Neural crest cell (in vitro differentiated cells): ENCODE measurements at regions not wholly inside any gene's neighbourhood (a gene's known extent, or its start where the extent isn't known, plus 50 kb on each side); places are given as distances from the start of the nearest gene placed in this dataset.

ENCODE experiments used
- DNase-seq: peaks from one replicate; pipeline ENCODE4 v3.0.0; 2021; ENCODE audit warnings: low read depth, mixed read lengths, low spot score
- H3K27ac Mint-ChIP-seq: one replicate; pipeline ENCODE4 v1.8.0; 2021; ENCODE audit warnings: mild to moderate bottlenecking, mixed read lengths; ENCODE audit not compliant: unreplicated experiment
- H3K27me3 Mint-ChIP-seq: 2 replicates; pipeline ENCODE4 v1.8.0; 2021; ENCODE audit warnings: low read depth, mild to moderate bottlenecking, mixed read lengths
- H3K36me3 Mint-ChIP-seq: 2 replicates; pipeline ENCODE4 v1.8.0; 2021; ENCODE audit warnings: low read depth, mild to moderate bottlenecking, mixed read lengths
- H3K4me1 Mint-ChIP-seq: 2 replicates; pipeline ENCODE4 v1.8.0; 2021; ENCODE audit warnings: mixed read lengths
- H3K4me3 Mint-ChIP-seq: one replicate; pipeline ENCODE4 v1.8.0; 2021; ENCODE audit warnings: mild to moderate bottlenecking, mixed read lengths
- H3K9me3 Mint-ChIP-seq: 2 replicates; pipeline ENCODE4 v1.8.0; 2021; ENCODE audit warnings: mixed read lengths
- TF ChIP-seq, protein P1 (sequence below): fragments of 200-600 bp; sonication (generic); conservative IDR thresholded peaks from 2 replicates; pipeline ENCODE4 v1.5.0; 2021; ENCODE audit warnings: antibody characterized with exemption, mild to moderate bottlenecking

DNA sequence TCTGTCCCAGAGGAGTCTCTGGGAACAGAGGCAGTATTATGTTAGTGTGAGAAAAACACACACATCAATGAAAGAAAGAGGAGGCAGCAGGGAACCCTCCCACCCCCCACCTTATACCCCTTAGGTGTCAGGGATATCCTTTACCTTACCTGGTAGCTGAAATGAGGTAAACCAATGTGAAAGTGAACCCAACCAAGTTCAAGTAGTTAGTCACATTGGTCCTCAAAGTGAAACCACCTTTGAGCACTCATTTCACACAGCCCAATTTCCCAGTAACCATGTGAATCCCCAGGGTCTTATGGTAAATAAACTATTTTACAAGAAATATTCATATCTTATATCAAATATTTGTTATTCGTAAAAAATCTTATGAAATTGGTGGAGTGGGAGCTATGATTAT is 377.8 kb downstream of the LRATD1 start:
- no peak for DNase-seq
- Mint-ChIP-seq H3K9me3 (peaks cover 11% of the 10 kb centered on the region), H3K4me3 (no peak overlapping the region), H3K36me3 (no peaks in the 10 kb centered on the region), H3K27ac (no peak overlapping the region), H3K4me1 (no peaks in the 10 kb centered on the region), H3K27me3 (no peaks in the 10 kb centered on the region)
- TF ChIP-seq, protein P1, sequence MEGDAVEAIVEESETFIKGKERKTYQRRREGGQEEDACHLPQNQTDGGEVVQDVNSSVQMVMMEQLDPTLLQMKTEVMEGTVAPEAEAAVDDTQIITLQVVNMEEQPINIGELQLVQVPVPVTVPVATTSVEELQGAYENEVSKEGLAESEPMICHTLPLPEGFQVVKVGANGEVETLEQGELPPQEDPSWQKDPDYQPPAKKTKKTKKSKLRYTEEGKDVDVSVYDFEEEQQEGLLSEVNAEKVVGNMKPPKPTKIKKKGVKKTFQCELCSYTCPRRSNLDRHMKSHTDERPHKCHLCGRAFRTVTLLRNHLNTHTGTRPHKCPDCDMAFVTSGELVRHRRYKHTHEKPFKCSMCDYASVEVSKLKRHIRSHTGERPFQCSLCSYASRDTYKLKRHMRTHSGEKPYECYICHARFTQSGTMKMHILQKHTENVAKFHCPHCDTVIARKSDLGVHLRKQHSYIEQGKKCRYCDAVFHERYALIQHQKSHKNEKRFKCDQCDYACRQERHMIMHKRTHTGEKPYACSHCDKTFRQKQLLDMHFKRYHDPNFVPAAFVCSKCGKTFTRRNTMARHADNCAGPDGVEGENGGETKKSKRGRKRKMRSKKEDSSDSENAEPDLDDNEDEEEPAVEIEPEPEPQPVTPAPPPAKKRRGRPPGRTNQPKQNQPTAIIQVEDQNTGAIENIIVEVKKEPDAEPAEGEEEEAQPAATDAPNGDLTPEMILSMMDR, result no peak

DNA sequence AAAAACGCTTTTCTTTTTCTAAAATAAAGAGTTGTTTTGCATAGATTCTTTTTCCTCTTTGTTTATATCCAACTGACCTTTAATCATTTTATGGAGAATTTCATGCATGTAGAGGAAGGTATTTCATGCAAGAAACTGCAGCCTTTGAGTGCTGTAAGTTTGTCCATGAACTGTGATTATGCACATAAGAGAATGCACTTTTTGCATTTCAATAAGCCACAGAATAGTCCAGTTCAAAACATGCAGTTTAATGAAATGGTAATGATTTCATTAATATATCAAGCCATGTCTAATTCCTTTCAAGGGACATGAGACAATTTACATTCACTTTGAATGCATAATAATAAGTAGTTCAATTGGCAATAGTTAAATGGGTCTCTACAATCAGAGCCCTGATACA is 386.3 kb downstream of the LRATD1 start:
- no peak overlapping the region for H3K4me3 Mint-ChIP-seq
- H3K27me3 Mint-ChIP-seq, result no peaks in the 10 kb centered on the region
- TF ChIP-seq, protein P1, result no peak

DNA sequence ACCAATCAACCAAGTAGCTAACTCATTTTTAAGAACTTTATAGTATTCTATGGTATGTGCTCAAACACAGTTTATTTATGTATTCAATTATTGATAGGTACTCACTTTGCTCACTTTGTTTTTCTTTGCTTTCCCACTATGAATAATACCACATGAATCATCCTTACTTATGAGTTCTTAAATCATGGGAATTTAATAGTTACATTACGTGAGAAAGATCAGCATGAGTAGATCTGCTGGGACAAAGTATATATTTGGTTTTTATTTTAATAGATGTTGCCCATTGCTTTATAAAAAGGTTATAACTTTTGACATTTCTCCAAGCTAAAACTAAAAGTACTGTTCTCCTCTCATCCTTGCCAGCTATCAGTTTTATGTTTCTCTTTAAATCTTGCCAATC is 390.7 kb downstream of the LRATD1 start:
- Mint-ChIP-seq H3K4me3 (no peak overlapping the region), H3K36me3 (no peaks in the 10 kb centered on the region), H3K27me3 (no peaks in the 10 kb centered on the region), H3K9me3 (peaks cover 6% of the 10 kb centered on the region), H3K4me1 (no peaks in the 10 kb centered on the region), H3K27ac (no peak overlapping the region)
- no peak for DNase-seq
- TF ChIP-seq, protein P1, result no peak

More for the DNA sequence above, 386.3 kb downstream of the LRATD1 start:
- Mint-ChIP-seq H3K9me3 (peaks cover 6% of the 10 kb centered on the region), H3K4me1 (no peaks in the 10 kb centered on the region), H3K36me3 (no peaks in the 10 kb centered on the region), H3K27ac (no peak overlapping the region)
- DNase-seq, result no peak

DNA sequence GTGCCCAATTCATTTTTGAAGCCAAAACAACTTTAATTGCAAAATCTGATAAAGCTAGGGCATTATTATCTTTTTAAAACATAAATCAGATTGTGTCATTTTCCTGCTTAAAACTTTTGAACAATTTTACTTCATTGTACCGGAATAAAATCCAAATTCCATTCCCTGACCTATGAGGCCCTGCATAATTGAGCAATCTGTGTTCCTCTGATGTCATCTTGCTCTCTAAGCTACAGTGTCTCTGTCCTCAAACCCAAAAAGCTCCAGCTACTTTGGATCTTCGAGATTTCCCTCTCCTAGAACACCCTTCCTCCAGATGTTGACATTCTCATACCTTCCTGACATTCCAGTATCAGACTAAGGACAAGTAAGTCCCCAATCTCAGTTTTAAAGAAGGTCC is 395.9 kb downstream of the LRATD1 start:
- H3K4me3 Mint-ChIP-seq, result no peak overlapping the region
- H3K4me1 Mint-ChIP-seq, result no peaks in the 10 kb centered on the region
- H3K27ac Mint-ChIP-seq, result no peak overlapping the region
- no peaks in the 10 kb centered on the region for H3K27me3 Mint-ChIP-seq
- H3K36me3 Mint-ChIP-seq, result no peaks in the 10 kb centered on the region
- TF ChIP-seq, protein P1, result no peak
- DNase-seq, result no peak
- H3K9me3 Mint-ChIP-seq, result peaks cover 2% of the 10 kb centered on the region

DNA sequence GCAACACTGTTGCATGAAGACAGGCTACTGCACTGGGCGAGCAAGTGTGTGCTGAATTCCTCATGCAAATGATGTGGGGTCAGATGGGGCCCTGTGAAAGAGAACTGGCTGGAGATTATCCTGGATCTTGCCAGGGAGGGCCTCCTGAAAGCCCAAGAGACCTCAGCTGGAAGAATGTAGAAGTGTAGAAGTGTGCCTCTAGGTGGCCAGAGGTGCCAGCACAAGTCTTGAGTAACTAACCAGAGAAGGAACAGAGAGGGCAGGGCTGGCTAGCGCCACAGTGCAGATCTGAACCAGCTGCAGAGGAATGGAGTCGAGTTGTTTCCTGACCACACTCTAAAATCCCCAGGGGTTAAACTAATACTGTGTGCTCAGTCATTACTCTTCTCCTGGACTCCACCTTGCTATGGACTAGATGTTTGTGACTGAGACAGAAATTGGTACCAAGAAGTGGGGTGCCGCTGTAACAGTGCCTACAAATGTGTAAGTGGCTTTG is 399.3 kb downstream of the LRATD1 start:
- Mint-ChIP-seq H3K36me3 (no peaks in the 10 kb centered on the region), H3K9me3 (peaks cover 3% of the 10 kb centered on the region), H3K27me3 (no peaks in the 10 kb centered on the region), H3K4me3 (no peak overlapping the region), H3K4me1 (no peaks in the 10 kb centered on the region), H3K27ac (no peak overlapping the region)
- TF ChIP-seq, protein P1, result no peak
- DNase-seq, result no peak

DNA sequence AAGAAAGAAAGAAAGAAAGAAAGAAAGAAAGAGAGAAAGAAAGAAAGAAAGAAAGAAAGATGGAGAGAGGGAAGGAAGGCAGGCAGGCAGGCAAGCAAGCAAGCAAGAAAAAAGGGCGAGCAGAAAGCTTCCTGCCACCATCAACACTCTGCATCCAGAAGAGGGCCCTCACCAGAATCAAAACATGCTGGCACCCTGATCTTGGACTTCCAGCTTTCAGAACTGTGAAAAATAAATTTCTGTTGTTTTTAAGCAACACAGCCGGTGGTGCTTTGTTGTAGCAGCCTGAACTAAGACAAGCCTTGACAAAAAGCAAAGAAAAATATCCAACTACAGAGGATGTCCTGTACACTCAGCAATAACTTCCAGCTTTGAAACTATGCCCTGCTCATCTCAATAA is 401.7 kb downstream of the LRATD1 start:
- Mint-ChIP-seq H3K4me3 (no peak overlapping the region), H3K9me3 (peaks cover 3% of the 10 kb centered on the region), H3K27ac (no peak overlapping the region), H3K36me3 (no peaks in the 10 kb centered on the region), H3K27me3 (no peaks in the 10 kb centered on the region), H3K4me1 (no peaks in the 10 kb centered on the region)
- TF ChIP-seq, protein P1, result no peak
- DNase-seq, result no peak
